WTC11 (cell line): ENCODE measurements at regions not wholly inside any gene's neighbourhood (a gene's known extent, or its start where the extent isn't known, plus 50 kb on each side); places are given as distances from the start of the nearest gene placed in this dataset.

Experiments
- ATAC-seq: fragments of 200-7000 bp; cut with Tn5 transposase; 2 replicates; pipeline ENCODE4 v1.10.0; 2021; ENCODE audit warnings: mild to moderate bottlenecking, moderate library complexity
- CTCF ChIA-PET: fragments of 300-600 bp; sonication (Branson Sonifier 250); formaldehyde crosslinking; loops from one replicate; lab custom pipeline; 2021; ENCODE audit warnings: antibody characterized with exemption; lab: Charles Lee
- POLR2A ChIA-PET: fragments of 350-600 bp; sonication (Branson Sonifier 250); formaldehyde crosslinking; loops from one replicate; lab custom pipeline; 2021; ENCODE audit warnings: antibody characterized with exemption; lab: Charles Lee
- DNase-seq: peaks from one replicate; pipeline ENCODE4 v3.0.0; 2021; ENCODE audit warnings: low spot score
- H3K27ac Mint-ChIP-seq: 2 replicates; pipeline ENCODE4 v1.8.0; 2021; ENCODE audit warnings: mixed read lengths
- H3K27me3 Mint-ChIP-seq: 2 replicates; pipeline ENCODE4 v1.8.0; 2021; ENCODE audit warnings: low read depth, mild to moderate bottlenecking, moderate library complexity, mixed read lengths
- H3K36me3 Mint-ChIP-seq: 2 replicates; pipeline ENCODE4 v1.8.0; 2021; ENCODE audit warnings: mixed read lengths
- H3K4me1 Mint-ChIP-seq: 2 replicates; pipeline ENCODE4 v1.8.0; 2022; ENCODE audit warnings: mixed read lengths
- H3K4me3 Mint-ChIP-seq: 2 replicates; pipeline ENCODE4 v1.8.0; 2021; ENCODE audit warnings: mild to moderate bottlenecking, moderate library complexity, mixed read lengths
- H3K9me3 Mint-ChIP-seq: 2 replicates; pipeline ENCODE4 v1.8.0; 2021; ENCODE audit warnings: mixed read lengths
- CBFB ChIP-seq: sonication (generic); formaldehyde crosslinking; IDR thresholded peaks from 2 replicates; pipeline ENCODE4 v1.8.1; 2022; ENCODE audit warnings: mild to moderate bottlenecking, low read depth, missing genetic modification reagents
- E2F1 ChIP-seq: sonication (generic); formaldehyde crosslinking; IDR thresholded peaks from 2 replicates; pipeline ENCODE4 v1.8.0; 2022; ENCODE audit warnings: mild to moderate bottlenecking, missing genetic modification reagents
- E2F5 ChIP-seq: sonication (generic); formaldehyde crosslinking; IDR thresholded peaks from 2 replicates; pipeline ENCODE4 v1.8.1; 2022; ENCODE audit warnings: mild to moderate bottlenecking, moderate library complexity, missing genetic modification reagents
- EMX1 ChIP-seq: fragments of 250-450 bp; sonication (Bioruptor Pico); IDR thresholded peaks from 2 replicates; pipeline ENCODE4 v1.8.0; 2021; ENCODE audit warnings: mild to moderate bottlenecking
- FOXJ3 ChIP-seq: sonication (generic); formaldehyde crosslinking; IDR thresholded peaks from 2 replicates; pipeline ENCODE4 v1.9.0; 2021; ENCODE audit warnings: missing genetic modification reagents, mild to moderate bottlenecking, borderline replicate concordance
- GTF2I ChIP-seq: fragments of 250-450 bp; sonication (Bioruptor Pico); conservative IDR thresholded peaks from 2 replicates; pipeline ENCODE4 v1.4.0; 2021; ENCODE audit warnings: mild to moderate bottlenecking
- IRF2 ChIP-seq: sonication (generic); formaldehyde crosslinking; IDR thresholded peaks from 2 replicates; pipeline ENCODE4 v1.8.0; 2022; ENCODE audit warnings: low read depth, missing genetic modification reagents, borderline replicate concordance
- JAZF1 ChIP-seq: fragments of 250-450 bp; sonication (Bioruptor Pico); IDR thresholded peaks from 2 replicates; pipeline ENCODE4 v1.9.0; 2021; ENCODE audit warnings: moderate library complexity, mild to moderate bottlenecking, inconsistent platforms
- JUN ChIP-seq: sonication (generic); formaldehyde crosslinking; IDR thresholded peaks from 2 replicates; pipeline ENCODE4 v1.8.0; 2023; ENCODE audit warnings: mild to moderate bottlenecking, missing genetic modification reagents
- NFATC4 ChIP-seq: fragments of 250-450 bp; sonication (Bioruptor Pico); IDR thresholded peaks from 2 replicates; pipeline ENCODE4 v1.9.0; 2021; ENCODE audit warnings: mild to moderate bottlenecking
- NFE2L1 ChIP-seq: sonication (generic); formaldehyde crosslinking; IDR thresholded peaks from 2 replicates; pipeline ENCODE4 v1.8.1; 2023; ENCODE audit warnings: missing genetic modification reagents
- NR1H2 ChIP-seq: sonication (generic); formaldehyde crosslinking; IDR thresholded peaks from 2 replicates; pipeline ENCODE4 v1.9.0; 2021; ENCODE audit warnings: mild to moderate bottlenecking, moderate library complexity, missing genetic modification reagents
- RELA ChIP-seq: sonication (generic); formaldehyde crosslinking; IDR thresholded peaks from 2 replicates; pipeline ENCODE4 v1.8.1; 2022; ENCODE audit warnings: missing genetic modification reagents, mild to moderate bottlenecking, borderline replicate concordance
- SMAD3 ChIP-seq: sonication (generic); formaldehyde crosslinking; IDR thresholded peaks from 2 replicates; pipeline ENCODE4 v1.8.0; 2022; ENCODE audit warnings: missing genetic modification reagents, mild to moderate bottlenecking, borderline replicate concordance
- TEAD4 ChIP-seq: sonication (generic); formaldehyde crosslinking; IDR thresholded peaks from 2 replicates; pipeline ENCODE4 v1.8.0; 2022; ENCODE audit warnings: mild to moderate bottlenecking, missing genetic modification reagents
- ZNF232 ChIP-seq: sonication (generic); formaldehyde crosslinking; IDR thresholded peaks from 2 replicates; pipeline ENCODE4 v1.8.0; 2022; ENCODE audit warnings: mild to moderate bottlenecking, missing genetic modification reagents
- ZNF317 ChIP-seq: sonication (generic); formaldehyde crosslinking; IDR thresholded peaks from 2 replicates; pipeline ENCODE4 v1.8.1; 2023; ENCODE audit warnings: low read depth, mild to moderate bottlenecking, moderate library complexity, missing genetic modification reagents, borderline replicate concordance
- ZNF512 ChIP-seq: sonication (generic); formaldehyde crosslinking; IDR thresholded peaks from 2 replicates; pipeline ENCODE4 v1.8.1; 2022; ENCODE audit warnings: missing genetic modification reagents, borderline replicate concordance
- TF ChIP-seq, protein P1 (sequence below): sonication (generic); formaldehyde crosslinking; conservative IDR thresholded peaks from 2 replicates; pipeline ENCODE4 v1.8.1; 2022; ENCODE audit warnings: mild to moderate bottlenecking, missing genetic modification reagents
- TF ChIP-seq, protein P2 (sequence below): sonication (generic); formaldehyde crosslinking; IDR thresholded peaks from 2 replicates; pipeline ENCODE4 v1.8.1; 2023; ENCODE audit warnings: mild to moderate bottlenecking, missing genetic modification reagents, borderline replicate concordance
- TF ChIP-seq, protein P3 (sequence below): fragments of 250-450 bp; sonication (Bioruptor Pico); IDR thresholded peaks from 2 replicates; pipeline ENCODE4 v1.9.0; 2021; ENCODE audit warnings: moderate library complexity, mild to moderate bottlenecking, inconsistent platforms, borderline replicate concordance

GRCh38 chr2:5121121-5121520 is 571.1 kb upstream of the SOX11 start (continued):
- TF ChIP-seq JAZF1 (CRISPR knock-in tag) (no peak), GTF2I (CRISPR knock-in tag) (no peak)

DNA sequence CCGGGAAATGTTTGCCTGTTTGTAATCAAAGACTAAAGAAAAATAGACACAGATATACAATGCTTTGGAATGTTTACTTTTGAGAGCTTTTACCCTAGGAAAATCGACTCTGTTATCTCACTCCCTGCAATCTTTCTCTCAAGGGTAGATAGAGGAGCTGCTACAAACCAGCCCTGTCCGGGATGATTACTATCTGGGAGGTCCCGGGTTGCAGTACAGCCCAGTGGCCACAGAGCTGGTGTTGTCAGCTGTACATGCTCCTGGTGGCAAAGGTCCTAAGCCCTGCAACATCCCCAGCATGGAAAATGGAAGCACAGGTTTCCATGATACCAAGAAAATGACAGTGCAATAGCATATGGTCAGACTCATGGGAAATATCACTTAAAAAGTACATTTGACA is 570.5 kb upstream of the SOX11 start:
- H3K4me1 Mint-ChIP-seq: no peaks in the 10 kb centered on the region
- ChIA-PET CTCF (no interaction called here), POLR2A (no interaction called here)
- no peak overlapping the region for H3K4me3 Mint-ChIP-seq
- peaks cover 71% of the 10 kb centered on the region for H3K36me3 Mint-ChIP-seq
- H3K27me3 Mint-ChIP-seq: no peaks in the 10 kb centered on the region; the same call in 1 of the 2 replicates
- H3K27ac Mint-ChIP-seq: no peak overlapping the region
- no peak for DNase-seq
- no peak for TF ChIP-seq ZNF232 (CRISPR knock-in tag)
- TF ChIP-seq, protein P1, sequence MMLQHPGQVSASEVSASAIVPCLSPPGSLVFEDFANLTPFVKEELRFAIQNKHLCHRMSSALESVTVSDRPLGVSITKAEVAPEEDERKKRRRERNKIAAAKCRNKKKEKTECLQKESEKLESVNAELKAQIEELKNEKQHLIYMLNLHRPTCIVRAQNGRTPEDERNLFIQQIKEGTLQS (CRISPR knock-in tag): no peak
- no peak for TF ChIP-seq NFE2L1 (CRISPR knock-in tag)
- TF ChIP-seq E2F1 (CRISPR knock-in tag): no peak
- no peak for TF ChIP-seq E2F5 (CRISPR knock-in tag)
- no peak for TF ChIP-seq ZNF512 (CRISPR knock-in tag)
- TF ChIP-seq NR1H2 (CRISPR knock-in tag): no peak
- TF ChIP-seq FOXJ3 (CRISPR knock-in tag): no peak
- TF ChIP-seq IRF2 (CRISPR knock-in tag): no peak
- no peak for TF ChIP-seq RELA (CRISPR knock-in tag)
- TF ChIP-seq, protein P2, sequence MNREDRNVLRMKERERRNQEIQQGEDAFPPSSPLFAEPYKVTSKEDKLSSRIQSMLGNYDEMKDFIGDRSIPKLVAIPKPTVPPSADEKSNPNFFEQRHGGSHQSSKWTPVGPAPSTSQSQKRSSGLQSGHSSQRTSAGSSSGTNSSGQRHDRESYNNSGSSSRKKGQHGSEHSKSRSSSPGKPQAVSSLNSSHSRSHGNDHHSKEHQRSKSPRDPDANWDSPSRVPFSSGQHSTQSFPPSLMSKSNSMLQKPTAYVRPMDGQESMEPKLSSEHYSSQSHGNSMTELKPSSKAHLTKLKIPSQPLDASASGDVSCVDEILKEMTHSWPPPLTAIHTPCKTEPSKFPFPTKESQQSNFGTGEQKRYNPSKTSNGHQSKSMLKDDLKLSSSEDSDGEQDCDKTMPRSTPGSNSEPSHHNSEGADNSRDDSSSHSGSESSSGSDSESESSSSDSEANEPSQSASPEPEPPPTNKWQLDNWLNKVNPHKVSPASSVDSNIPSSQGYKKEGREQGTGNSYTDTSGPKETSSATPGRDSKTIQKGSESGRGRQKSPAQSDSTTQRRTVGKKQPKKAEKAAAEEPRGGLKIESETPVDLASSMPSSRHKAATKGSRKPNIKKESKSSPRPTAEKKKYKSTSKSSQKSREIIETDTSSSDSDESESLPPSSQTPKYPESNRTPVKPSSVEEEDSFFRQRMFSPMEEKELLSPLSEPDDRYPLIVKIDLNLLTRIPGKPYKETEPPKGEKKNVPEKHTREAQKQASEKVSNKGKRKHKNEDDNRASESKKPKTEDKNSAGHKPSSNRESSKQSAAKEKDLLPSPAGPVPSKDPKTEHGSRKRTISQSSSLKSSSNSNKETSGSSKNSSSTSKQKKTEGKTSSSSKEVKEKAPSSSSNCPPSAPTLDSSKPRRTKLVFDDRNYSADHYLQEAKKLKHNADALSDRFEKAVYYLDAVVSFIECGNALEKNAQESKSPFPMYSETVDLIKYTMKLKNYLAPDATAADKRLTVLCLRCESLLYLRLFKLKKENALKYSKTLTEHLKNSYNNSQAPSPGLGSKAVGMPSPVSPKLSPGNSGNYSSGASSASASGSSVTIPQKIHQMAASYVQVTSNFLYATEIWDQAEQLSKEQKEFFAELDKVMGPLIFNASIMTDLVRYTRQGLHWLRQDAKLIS (CRISPR knock-in tag): no peak
- TF ChIP-seq, all 79 proteins: peak for 0
- no peak for ATAC-seq
- H3K9me3 Mint-ChIP-seq: peaks cover 88% of the 10 kb centered on the region

GRCh38 chr2:5123582-5124196 is 568.5 kb upstream of the SOX11 start:
- POLR2A ChIA-PET: no interaction called here
- ATAC-seq: no peak
- CTCF ChIA-PET: no interaction called here
- no peak for DNase-seq
- H3K4me3 Mint-ChIP-seq: no peak overlapping the region
- H3K4me1 Mint-ChIP-seq: no peaks in the 10 kb centered on the region
- no peaks in the 10 kb centered on the region; the same call in 1 of the 2 replicates for H3K27me3 Mint-ChIP-seq
- no peak overlapping the region for H3K27ac Mint-ChIP-seq
- peaks cover 82% of the 10 kb centered on the region for H3K9me3 Mint-ChIP-seq
- H3K36me3 Mint-ChIP-seq: peaks cover 60% of the 10 kb centered on the region
- TF ChIP-seq ZNF317 (CRISPR knock-in tag) (no peak), EMX1 (CRISPR knock-in tag) (no peak), SMAD3 (CRISPR knock-in tag) (no peak), E2F5 (CRISPR knock-in tag) (no peak), JAZF1 (CRISPR knock-in tag) (no peak), NFATC4 (CRISPR knock-in tag) (no peak), TEAD4 (CRISPR knock-in tag) (no peak), CBFB (no peak), JUN (CRISPR knock-in tag) (no peak)
- TF ChIP-seq, protein P3, sequence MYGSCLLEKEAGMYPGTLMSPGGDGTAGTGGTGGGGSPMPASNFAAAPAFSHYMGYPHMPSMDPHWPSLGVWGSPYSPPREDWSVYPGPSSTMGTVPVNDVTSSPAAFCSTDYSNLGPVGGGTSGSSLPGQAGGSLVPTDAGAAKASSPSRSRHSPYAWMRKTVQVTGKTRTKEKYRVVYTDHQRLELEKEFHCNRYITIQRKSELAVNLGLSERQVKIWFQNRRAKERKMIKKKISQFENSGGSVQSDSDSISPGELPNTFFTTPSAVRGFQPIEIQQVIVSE (CRISPR knock-in tag): no peak
- TF ChIP-seq, protein P1 (CRISPR knock-in tag): no peak
